Left ventricle myocardium inferior (tissue), 1 donor: ENCODE measurements at regions not wholly inside any gene's neighbourhood (a gene's known extent, or its start where the extent isn't known, plus 50 kb on each side); places are given as distances from the start of the nearest gene placed in this dataset.

ENCODE experiments used
- DNase-seq: peaks from one replicate; pipeline ENCODE4 v3.0.0-alpha.2; 2020
- H3K27ac ChIP-seq: fragments of 200-600 bp; replicated peaks from 2 replicates; pipeline ENCODE4 v1.8.0; 2021
- H3K27me3 ChIP-seq: fragments of 200-600 bp; 2 replicates; pipeline ENCODE4 v1.8.0; 2021; ENCODE audit warnings: low read depth
- H3K36me3 ChIP-seq: fragments of 200-600 bp; 2 replicates; pipeline ENCODE4 v1.8.0; 2021
- H3K4me1 ChIP-seq: fragments of 200-600 bp; 2 replicates; pipeline ENCODE4 v1.8.0; 2021
- H3K4me3 ChIP-seq: fragments of 200-600 bp; 2 replicates; pipeline ENCODE4 v1.8.0; 2021; ENCODE audit warnings: mild to moderate bottlenecking, moderate library complexity
- H3K9me3 ChIP-seq: fragments of 200-600 bp; replicated peaks from 2 replicates; pipeline ENCODE4 v1.8.0; 2021
- intact Hi-C: fragments of 100-400 bp; cut with micrococcal nuclease; formaldehyde crosslinking; loops from one replicate; pipeline ENCODE4 v1.11.0; 2022
- TF ChIP-seq, protein P1 (sequence below): fragments of 200-600 bp; IDR thresholded peaks from 2 replicates; pipeline ENCODE4 v1.8.0; 2021; ENCODE audit warnings: antibody characterized with exemption, mild to moderate bottlenecking, borderline replicate concordance
- donor health status: DM: no; HTN: yes; CAD: no; lungs with severe emphysema.

DNA sequence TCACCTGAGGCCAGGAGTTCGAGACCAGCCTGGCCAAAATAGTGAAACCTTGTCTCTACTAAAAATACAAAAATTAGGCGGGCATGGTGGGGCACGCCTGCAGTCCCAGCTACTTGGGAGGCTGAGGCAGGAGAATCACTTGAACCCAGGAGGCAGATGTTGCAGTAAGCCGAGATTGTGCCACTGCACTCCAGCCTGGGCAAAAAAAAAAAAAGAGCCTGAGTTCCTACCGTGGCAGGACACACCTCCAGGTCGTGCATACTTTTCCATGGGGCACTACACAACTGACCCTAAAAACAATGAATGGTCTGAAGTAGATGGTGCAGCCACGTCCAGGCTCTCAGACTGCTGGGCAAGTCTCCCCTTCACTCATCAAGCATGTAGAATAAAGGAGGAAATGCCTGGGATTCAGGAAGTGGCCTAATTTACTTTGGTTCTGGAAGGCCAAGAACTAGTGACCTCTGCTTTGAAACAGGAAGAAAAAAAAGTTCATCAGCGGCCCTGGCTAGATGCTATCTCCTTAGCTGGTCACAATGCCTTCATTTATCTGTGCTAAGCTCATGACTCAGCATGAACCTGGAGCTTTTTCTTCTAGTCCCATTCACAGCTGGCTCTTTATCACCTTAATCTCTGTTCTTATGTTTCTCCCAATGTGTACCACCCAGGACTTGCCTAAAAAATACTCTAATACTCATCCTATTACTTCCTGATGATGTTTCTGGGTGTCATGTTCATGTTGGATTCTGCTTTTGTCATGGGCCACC is 55.8 kb upstream of the OR6J1 start:
- intact Hi-C loops = no loop called here
- TF ChIP-seq, protein P1, sequence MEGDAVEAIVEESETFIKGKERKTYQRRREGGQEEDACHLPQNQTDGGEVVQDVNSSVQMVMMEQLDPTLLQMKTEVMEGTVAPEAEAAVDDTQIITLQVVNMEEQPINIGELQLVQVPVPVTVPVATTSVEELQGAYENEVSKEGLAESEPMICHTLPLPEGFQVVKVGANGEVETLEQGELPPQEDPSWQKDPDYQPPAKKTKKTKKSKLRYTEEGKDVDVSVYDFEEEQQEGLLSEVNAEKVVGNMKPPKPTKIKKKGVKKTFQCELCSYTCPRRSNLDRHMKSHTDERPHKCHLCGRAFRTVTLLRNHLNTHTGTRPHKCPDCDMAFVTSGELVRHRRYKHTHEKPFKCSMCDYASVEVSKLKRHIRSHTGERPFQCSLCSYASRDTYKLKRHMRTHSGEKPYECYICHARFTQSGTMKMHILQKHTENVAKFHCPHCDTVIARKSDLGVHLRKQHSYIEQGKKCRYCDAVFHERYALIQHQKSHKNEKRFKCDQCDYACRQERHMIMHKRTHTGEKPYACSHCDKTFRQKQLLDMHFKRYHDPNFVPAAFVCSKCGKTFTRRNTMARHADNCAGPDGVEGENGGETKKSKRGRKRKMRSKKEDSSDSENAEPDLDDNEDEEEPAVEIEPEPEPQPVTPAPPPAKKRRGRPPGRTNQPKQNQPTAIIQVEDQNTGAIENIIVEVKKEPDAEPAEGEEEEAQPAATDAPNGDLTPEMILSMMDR = no peak
- H3K4me3 ChIP-seq = no peak overlapping the region
- no peaks in the 10 kb centered on the region for H3K9me3 ChIP-seq
- peaks cover 38% of the 10 kb centered on the region for H3K27me3 ChIP-seq
- H3K27ac ChIP-seq = no peak overlapping the region
- no peak for DNase-seq
- H3K36me3 ChIP-seq = no peaks in the 10 kb centered on the region
- H3K4me1 ChIP-seq = no peaks in the 10 kb centered on the region

DNA sequence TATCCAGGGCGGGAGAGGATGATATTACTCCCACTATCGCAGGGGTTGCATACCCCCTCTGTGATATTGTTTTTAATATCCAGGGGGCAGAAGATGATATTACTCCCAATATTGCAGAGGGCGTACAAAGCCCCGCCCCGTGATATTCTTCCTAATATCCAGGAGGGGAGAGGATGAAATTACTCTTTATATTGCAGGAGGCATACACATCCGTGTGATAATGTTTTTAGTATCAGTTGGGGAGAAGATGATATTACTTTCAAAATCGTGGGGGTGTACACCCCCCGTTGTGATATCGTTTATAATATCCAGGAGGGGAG is 52.9 kb upstream of the OXA1L start:
- Histone ChIP-seq H3K4me3 (peak overlapping the region; percentile 59), H3K4me1 (peaks cover 7% of the 10 kb centered on the region), H3K9me3 (no peaks in the 10 kb centered on the region), H3K36me3 (no peaks in the 10 kb centered on the region), H3K27me3 (peaks cover 44% of the 10 kb centered on the region), H3K27ac (no peak overlapping the region)
- intact Hi-C loops = no loop called here
- TF ChIP-seq, protein P1 = no peak
- DNase-seq = no peak

DNA sequence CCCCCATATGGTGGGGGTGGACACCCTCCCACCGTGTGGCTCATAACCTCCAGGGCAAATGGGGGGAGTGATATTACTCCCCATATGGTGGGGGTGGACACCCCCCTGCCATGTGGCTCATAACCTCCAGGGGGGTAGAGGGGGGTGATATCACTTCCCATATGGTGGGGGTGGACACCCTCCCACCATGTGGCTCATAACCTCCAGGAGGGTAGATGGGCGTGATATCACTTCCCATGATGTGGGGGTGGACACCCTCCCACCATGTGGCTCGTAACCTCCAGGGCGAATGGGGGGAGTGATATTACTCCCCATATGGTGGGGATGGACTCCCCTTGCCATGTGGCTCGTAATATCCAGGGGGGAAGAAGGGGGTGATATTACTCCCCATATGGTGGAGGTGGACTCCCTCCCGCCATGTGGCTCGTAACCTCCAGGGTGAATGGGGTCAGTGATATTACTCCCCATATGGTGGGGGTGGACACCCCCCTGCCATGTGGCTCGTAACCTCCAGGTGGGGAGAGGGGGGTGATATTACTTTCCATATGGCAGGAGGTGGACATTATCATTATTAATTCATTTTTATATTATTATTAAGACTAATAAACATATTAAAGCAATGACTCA is 51.2 kb upstream of the OXA1L start:
- peaks cover 7% of the 10 kb centered on the region for H3K4me1 ChIP-seq
- H3K9me3 ChIP-seq = no peaks in the 10 kb centered on the region
- no peak overlapping the region for H3K27ac ChIP-seq
- H3K36me3 ChIP-seq = no peaks in the 10 kb centered on the region
- H3K27me3 ChIP-seq = peaks cover 27% of the 10 kb centered on the region
- TF ChIP-seq, protein P1 = no peak
- no peak overlapping the region for H3K4me3 ChIP-seq
- intact Hi-C loops = no loop called here
- DNase-seq = no peak

DNA sequence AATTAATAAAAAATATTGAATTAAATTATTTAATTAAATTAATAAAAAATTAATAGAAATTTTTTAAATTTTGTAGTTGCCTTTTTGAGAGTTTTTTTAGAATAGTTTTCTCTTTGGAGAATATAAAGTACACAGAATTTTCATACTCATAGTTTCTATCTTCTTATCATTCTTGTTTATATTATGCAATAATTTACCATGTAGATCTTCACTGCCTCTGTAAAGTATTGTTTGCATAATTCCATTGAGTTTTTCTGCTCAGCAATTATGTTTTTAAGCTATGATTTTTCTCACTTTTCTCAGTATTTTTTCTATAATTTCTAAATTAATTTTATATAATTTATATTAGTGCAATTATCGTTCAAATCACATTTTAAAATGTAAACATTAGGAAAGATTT is 50.6 kb upstream of the OXA1L start:
- Histone ChIP-seq H3K27me3 (peaks cover 21% of the 10 kb centered on the region), H3K4me1 (peaks cover 7% of the 10 kb centered on the region), H3K9me3 (no peaks in the 10 kb centered on the region), H3K36me3 (no peaks in the 10 kb centered on the region), H3K4me3 (no peak overlapping the region), H3K27ac (no peak overlapping the region)
- TF ChIP-seq, protein P1 = no peak
- no peak for DNase-seq
- intact Hi-C loops = no loop called here
